Thymus (tissue), 11 donors: ENCODE measurements at regions not wholly inside any gene's neighbourhood (a gene's known extent, or its start where the extent isn't known, plus 50 kb on each side); places are given as distances from the start of the nearest gene placed in this dataset.

Source experiments
- DNase-seq, 9 donors: peaks; one replicate each; pipeline ENCODE4 v3.0.0-alpha.2; 2013; ENCODE audit warnings: low spot score in 9 of 9, low read depth in 6 of 9, missing footprints in 1 of 9
- H3K27ac ChIP-seq, 2 donors: one replicate each; pipeline ENCODE4 v1.5.1; 2013; ENCODE audit warnings: control low read depth in 1 of 2, low read depth in 1 of 2, low read length in 1 of 2, mild to moderate bottlenecking in 1 of 2, moderate library complexity in 1 of 2
- H3K27me3 ChIP-seq, 2 donors: one replicate each; pipeline ENCODE4 v1.5.1; 2013; ENCODE audit warnings: low read length in 1 of 2; ENCODE audit not compliant: control insufficient read depth in 2 of 2, insufficient read depth in 1 of 2
- H3K36me3 ChIP-seq, 2 donors: one replicate each; pipeline ENCODE4 v1.5.1; 2013; ENCODE audit warnings: low read length in 1 of 2, mild to moderate bottlenecking in 1 of 2, moderate library complexity in 1 of 2; ENCODE audit not compliant: control insufficient read depth in 2 of 2, insufficient read depth in 2 of 2
- H3K4me1 ChIP-seq, 2 donors: one replicate each; pipeline ENCODE4 v1.5.1; 2013; ENCODE audit warnings: low read length in 2 of 2; ENCODE audit not compliant: control insufficient read depth in 2 of 2, insufficient read depth in 2 of 2
- H3K4me3 ChIP-seq, 2 donors: one replicate each; pipeline ENCODE4 v1.5.1; 2013; ENCODE audit warnings: low read length in 2 of 2, control low read depth in 1 of 2, mild to moderate bottlenecking in 1 of 2
- H3K9me3 ChIP-seq, 2 donors: one replicate each; pipeline ENCODE4 v1.5.1; 2013; ENCODE audit warnings: low read length in 1 of 2, mild to moderate bottlenecking in 1 of 2; ENCODE audit not compliant: control insufficient read depth in 2 of 2, insufficient read depth in 1 of 2
- WGBS: extraction: QIAGEN DNeasy Blood & Tissue Kit; methylation state at CpG from one replicate; pipeline ENCODE4 v1.1.7; 2013; 5-methylcytosine and 5-hydroxymethylcytosine counted together
- donor health status: healthy.

GRCh38 chr1:188363943-188364342, 1535.2 kb downstream of the PLA2G4A start:
- H3K27me3 ChIP-seq: no peaks in the 10 kb centered on the region
- no peaks in the 10 kb centered on the region for H3K4me1 ChIP-seq
- 98% methylated on average over 4 of the region's 4 CpGs for WGBS
- DNase-seq: no peak
- no peak overlapping the region for H3K4me3 ChIP-seq
- no peaks in the 10 kb centered on the region for H3K9me3 ChIP-seq
- no peaks in the 10 kb centered on the region for H3K36me3 ChIP-seq
- H3K27ac ChIP-seq: no peak overlapping the region

DNA sequence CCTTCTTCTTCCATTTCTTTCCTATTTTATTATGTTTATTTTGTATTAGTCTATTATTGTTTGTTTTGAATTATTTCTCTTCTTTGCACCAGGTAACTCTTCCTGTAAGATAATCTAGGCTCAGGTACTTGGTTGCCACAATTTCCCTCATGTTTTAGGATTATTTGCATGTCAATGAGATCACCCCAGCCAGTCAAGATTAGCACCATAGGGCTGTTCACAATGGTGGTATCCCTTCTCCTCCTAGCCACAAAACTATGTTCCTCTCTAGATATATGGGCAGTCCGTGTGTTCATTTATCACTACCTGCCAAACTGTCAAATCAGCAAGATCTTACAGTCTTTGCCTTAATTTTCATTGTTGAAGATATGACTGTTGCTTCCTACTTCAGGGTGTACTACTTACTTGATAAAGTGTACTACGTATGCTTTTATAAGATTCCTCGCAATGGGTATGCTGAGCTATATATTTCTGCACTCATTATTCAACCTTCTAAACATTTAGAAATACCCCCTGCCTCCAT, 1536.2 kb downstream of the PLA2G4A start:
- H3K4me1 ChIP-seq: no peaks in the 10 kb centered on the region
- WGBS: 94% methylated on average over 3 of the region's 3 CpGs

DNA sequence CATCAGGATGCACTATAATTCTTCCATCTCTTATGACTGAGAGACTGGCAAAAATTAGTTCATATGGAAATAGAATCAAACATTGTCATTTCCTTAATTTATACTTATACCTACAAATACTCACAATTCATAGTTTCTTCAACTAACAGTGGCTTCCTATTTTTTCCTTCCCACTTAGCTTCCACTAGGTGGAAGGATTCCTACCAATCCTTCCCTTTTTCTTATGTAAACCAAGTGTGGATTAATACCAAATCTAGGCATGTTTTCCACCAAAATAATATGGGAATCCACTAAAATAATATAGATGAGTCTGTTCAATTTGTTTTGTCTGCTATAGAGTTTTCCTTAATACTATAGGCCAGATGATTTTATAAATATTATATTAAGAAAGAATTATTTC, 1537.1 kb downstream of the PLA2G4A start:
- no peak for DNase-seq
- H3K27me3 ChIP-seq: no peaks in the 10 kb centered on the region
- no peak overlapping the region for H3K4me3 ChIP-seq
- H3K4me1 ChIP-seq: no peaks in the 10 kb centered on the region
- H3K27ac ChIP-seq: no peak overlapping the region
- H3K9me3 ChIP-seq: no peaks in the 10 kb centered on the region
- no peaks in the 10 kb centered on the region for H3K36me3 ChIP-seq

More for the DNA sequence above, 1536.2 kb downstream of the PLA2G4A start:
- Histone ChIP-seq H3K9me3 (no peaks in the 10 kb centered on the region), H3K36me3 (no peaks in the 10 kb centered on the region), H3K27ac (no peak overlapping the region), H3K4me3 (no peak overlapping the region), H3K27me3 (no peaks in the 10 kb centered on the region)
- DNase-seq: no peak

GRCh38 chr1:188367661-188368060, 1538.9 kb downstream of the PLA2G4A start:
- WGBS: 82% methylated on average over 2 of the region's 2 CpGs
- DNase-seq: no peak
- H3K27ac ChIP-seq: no peak overlapping the region
- H3K4me3 ChIP-seq: no peak overlapping the region
- no peaks in the 10 kb centered on the region for H3K9me3 ChIP-seq
- no peaks in the 10 kb centered on the region for H3K4me1 ChIP-seq
- no peaks in the 10 kb centered on the region for H3K36me3 ChIP-seq
- H3K27me3 ChIP-seq: no peaks in the 10 kb centered on the region

GRCh38 chr1:188371295-188371806, 1542.6 kb downstream of the PLA2G4A start:
- Histone ChIP-seq H3K4me1 (no peaks in the 10 kb centered on the region), H3K36me3 (no peaks in the 10 kb centered on the region), H3K4me3 (no peak overlapping the region), H3K27me3 (no peaks in the 10 kb centered on the region), H3K9me3 (no peaks in the 10 kb centered on the region), H3K27ac (no peak overlapping the region)
- WGBS: 93% methylated on average over 1 of the region's 1 CpG
- no peak for DNase-seq

DNA sequence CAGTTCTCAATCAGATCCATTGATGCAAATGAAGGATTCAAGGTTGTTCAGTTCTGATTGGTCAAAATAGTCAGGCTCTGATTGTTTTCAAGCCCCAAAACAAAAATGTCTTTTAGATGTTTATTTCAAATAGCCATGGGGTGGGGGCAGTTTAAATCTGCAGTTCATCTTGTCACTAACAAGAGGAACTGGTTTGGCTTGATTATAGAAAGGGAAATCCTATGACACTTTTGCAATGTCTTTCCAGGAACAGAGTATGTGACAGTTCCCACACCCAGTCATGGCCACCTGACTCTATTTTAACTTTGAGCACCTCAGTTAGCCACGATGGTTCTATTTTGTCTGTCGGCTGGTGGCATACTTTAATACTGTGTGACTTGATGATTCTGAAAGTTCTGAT, 1544.1 kb downstream of the PLA2G4A start:
- Histone ChIP-seq H3K4me3 (no peak overlapping the region), H3K27me3 (no peaks in the 10 kb centered on the region), H3K36me3 (no peaks in the 10 kb centered on the region), H3K27ac (no peak overlapping the region), H3K9me3 (no peaks in the 10 kb centered on the region), H3K4me1 (no peaks in the 10 kb centered on the region)
- WGBS: 93% methylated on average over 2 of the region's 2 CpGs
- no peak for DNase-seq

- H3K36me3 ChIP-seq: no peaks in the 10 kb centered on the region
Observed at GRCh38 chr1:188382851-188383250, 1554.1 kb downstream of the PLA2G4A start.

GRCh38 chr1:188386161-188386560, 1557.4 kb downstream of the PLA2G4A start:
- no peak overlapping the region for H3K27ac ChIP-seq
- no peaks in the 10 kb centered on the region for H3K4me1 ChIP-seq
- 93% methylated on average over 5 of the region's 5 CpGs for WGBS
- no peak for DNase-seq
- no peaks in the 10 kb centered on the region for H3K36me3 ChIP-seq
- no peaks in the 10 kb centered on the region for H3K27me3 ChIP-seq
- no peaks in the 10 kb centered on the region for H3K9me3 ChIP-seq
- H3K4me3 ChIP-seq: no peak overlapping the region

More at GRCh38 chr1:188382851-188383250, 1554.1 kb downstream of the PLA2G4A start:
- Histone ChIP-seq H3K4me3 (no peak overlapping the region), H3K4me1 (no peaks in the 10 kb centered on the region), H3K27me3 (no peaks in the 10 kb centered on the region), H3K27ac (no peak overlapping the region), H3K9me3 (no peaks in the 10 kb centered on the region)
- 94% methylated on average over 2 of the region's 2 CpGs for WGBS
- DNase-seq: no peak

DNA sequence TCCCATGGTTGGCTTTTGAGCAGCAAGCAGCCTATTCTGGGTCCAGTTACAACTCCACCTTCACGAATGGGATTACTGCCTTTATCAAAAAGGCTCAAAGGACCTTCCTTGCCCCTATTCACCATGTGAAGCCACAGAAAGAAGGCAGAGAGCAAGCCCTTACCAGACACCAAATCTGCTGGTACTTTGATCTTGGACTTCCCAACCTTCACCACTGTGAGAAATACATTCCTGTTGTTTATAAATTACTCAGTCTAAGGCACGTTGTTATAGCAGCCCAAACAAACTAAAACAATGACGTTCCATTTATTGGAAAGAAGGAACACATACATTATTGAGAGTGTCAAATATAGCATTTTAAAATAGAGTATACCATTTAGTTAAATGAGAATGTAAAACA, 1557.9 kb downstream of the PLA2G4A start:
- Histone ChIP-seq H3K4me1 (no peaks in the 10 kb centered on the region), H3K36me3 (no peaks in the 10 kb centered on the region), H3K4me3 (no peak overlapping the region), H3K27ac (no peak overlapping the region), H3K27me3 (no peaks in the 10 kb centered on the region), H3K9me3 (no peaks in the 10 kb centered on the region)
- DNase-seq: no peak
- 87% methylated on average over 3 of the region's 3 CpGs for WGBS

GRCh38 chr1:188394677-188395076, 1565.9 kb downstream of the PLA2G4A start:
- H3K27me3 ChIP-seq: no peaks in the 10 kb centered on the region
- no peak overlapping the region for H3K27ac ChIP-seq
- H3K9me3 ChIP-seq: no peaks in the 10 kb centered on the region
- DNase-seq: no peak
- WGBS: 95% methylated on average over 1 of the region's 1 CpG
- no peaks in the 10 kb centered on the region for H3K36me3 ChIP-seq
- no peak overlapping the region for H3K4me3 ChIP-seq
- no peaks in the 10 kb centered on the region for H3K4me1 ChIP-seq
